GM23338 (cell line): ENCODE measurements at regions not wholly inside any gene's neighbourhood (a gene's known extent, or its start where the extent isn't known, plus 50 kb on each side); places are given as distances from the start of the nearest gene placed in this dataset.

Experiments
- ATAC-seq: fragments of 200-7000 bp; cut with Tn5 transposase; 3 replicates; pipeline ENCODE4 v1.9.1; 2020
- DNase-seq: peaks from one replicate; pipeline ENCODE4 v3.0.0-alpha.2; 2015; ENCODE audit warnings: low spot score
- H2AFZ ChIP-seq: fragments of 200-600 bp; sonication (generic); 2 replicates; pipeline ENCODE4 v1.8.0; 2016; ENCODE audit warnings: antibody characterized with exemption, mild to moderate bottlenecking, moderate library complexity
- H3F3A ChIP-seq: fragments of 200-600 bp; sonication (generic); replicated peaks from 2 replicates; pipeline ENCODE4 v1.8.0; 2017; ENCODE audit warnings: antibody characterized with exemption, mixed run types, low read depth
- H3K27ac ChIP-seq: fragments of 200-600 bp; sonication (generic); 2 replicates; pipeline ENCODE4 v1.6.1; 2016; ENCODE audit warnings: low read depth
- H3K27me3 ChIP-seq: fragments of 200-600 bp; sonication (generic); 2 replicates; pipeline ENCODE4 v1.8.0; 2016; ENCODE audit warnings: mild to moderate bottlenecking, mixed run types, moderate library complexity; ENCODE audit not compliant: insufficient read depth
- H3K36me3 ChIP-seq: fragments of 200-600 bp; sonication (generic); 2 replicates; pipeline ENCODE4 v1.8.0; 2016; ENCODE audit warnings: mild to moderate bottlenecking; ENCODE audit not compliant: insufficient read depth
- H3K4me1 ChIP-seq: fragments of 200-600 bp; sonication (generic); 2 replicates; pipeline ENCODE4 v1.8.0; 2016; ENCODE audit warnings: mild to moderate bottlenecking, moderate library complexity; ENCODE audit not compliant: insufficient read depth
- H3K4me2 ChIP-seq: fragments of 200-600 bp; sonication (generic); 2 replicates; pipeline ENCODE4 v1.7.1; 2017; ENCODE audit warnings: mixed run types
- H3K4me3 ChIP-seq: fragments of 200-600 bp; sonication (generic); 2 replicates; pipeline ENCODE4 v1.6.1; 2016; ENCODE audit warnings: mixed run types
- H3K79me2 ChIP-seq: fragments of 200-600 bp; sonication (generic); replicated peaks from 2 replicates; pipeline ENCODE4 v1.8.0; 2017; ENCODE audit warnings: mild to moderate bottlenecking; ENCODE audit not compliant: insufficient read depth
- H3K9me2 ChIP-seq: fragments of 200-600 bp; sonication (generic); 2 replicates; pipeline ENCODE4 v1.8.0; 2017; ENCODE audit not compliant: insufficient read depth
- H4K20me1 ChIP-seq: fragments of 200-600 bp; sonication (generic); replicated peaks from 2 replicates; pipeline ENCODE4 v1.8.0; 2017; ENCODE audit warnings: mild to moderate bottlenecking; ENCODE audit not compliant: insufficient read depth
- H3K27ac Mint-ChIP-seq: 2 replicates; pipeline ENCODE4 v1.8.0; 2020; ENCODE audit warnings: inconsistent platforms, mild to moderate bottlenecking, moderate library complexity, mixed read lengths
- H3K27me3 Mint-ChIP-seq: 3 replicates; pipeline ENCODE4 v1.8.0; 2022; ENCODE audit warnings: low read depth, mild to moderate bottlenecking, moderate library complexity, mixed read lengths, inconsistent platforms; ENCODE audit not compliant: insufficient read depth, poor library complexity
- H3K36me3 Mint-ChIP-seq: 3 replicates; pipeline ENCODE4 v1.8.0; 2021; ENCODE audit warnings: low read depth, mild to moderate bottlenecking, inconsistent platforms, moderate library complexity, mixed read lengths
- H3K4me1 Mint-ChIP-seq: 3 replicates; pipeline ENCODE4 v1.8.0; 2020; ENCODE audit warnings: mild to moderate bottlenecking, inconsistent platforms, mixed read lengths
- H3K4me3 Mint-ChIP-seq: 3 replicates; pipeline ENCODE4 v1.8.0; 2021; ENCODE audit warnings: moderate library complexity, mild to moderate bottlenecking, inconsistent platforms, mixed read lengths
- H3K9me3 Mint-ChIP-seq: 3 replicates; pipeline ENCODE4 v1.8.0; 2020; ENCODE audit warnings: moderate library complexity, mild to moderate bottlenecking, inconsistent platforms, mixed read lengths
- CREB1 ChIP-seq: fragments of 250-450 bp; sonication (Bioruptor Pico); IDR thresholded peaks from 2 replicates; pipeline ENCODE4 v1.5.0; 2020; ENCODE audit warnings: low read depth, mild to moderate bottlenecking, moderate library complexity
- EZH2 ChIP-seq: fragments of 200-600 bp; sonication (generic); IDR thresholded peaks from one replicate; pipeline ENCODE4 v1.8.0; 2017; ENCODE audit warnings: antibody characterized with exemption, mild to moderate bottlenecking, low read depth; ENCODE audit not compliant: unreplicated experiment
- JUNB ChIP-seq: IDR thresholded peaks from one replicate; pipeline ENCODE4 v1.6.1; 2016; ENCODE audit warnings: antibody characterized with exemption; ENCODE audit not compliant: unreplicated experiment
- POLR2AphosphoS5 ChIP-seq: IDR thresholded peaks from 2 replicates; pipeline ENCODE4 v1.6.1; 2016; ENCODE audit warnings: antibody characterized with exemption, low read depth
- ZNF114 ChIP-seq: fragments of 250-450 bp; sonication (Bioruptor Pico); IDR thresholded peaks from 2 replicates; pipeline ENCODE4 v1.5.0; 2020; ENCODE audit warnings: mild to moderate bottlenecking, moderate library complexity
- ZNF331 ChIP-seq: fragments of 250-450 bp; sonication (Bioruptor Pico); IDR thresholded peaks from 2 replicates; pipeline ENCODE4 v1.5.0; 2020; ENCODE audit warnings: low read depth, mild to moderate bottlenecking, moderate library complexity
- TF ChIP-seq, protein P1 (sequence below), 2 experiments: fragments of 200-600 bp in 1 of 2; sonication (generic) in 1 of 2; conservative IDR thresholded peaks; 2 replicates each; pipeline versions ENCODE4 v1.5.1 to v1.6.1; 2016 to 2017; ENCODE audit warnings: antibody characterized with exemption in 2 of 2, low read depth in 2 of 2, mild to moderate bottlenecking in 2 of 2, moderate library complexity in 1 of 2
- TF ChIP-seq, protein P2 (sequence below): IDR thresholded peaks from 2 replicates; pipeline ENCODE4 v1.6.1; 2016; ENCODE audit warnings: antibody characterized with exemption
- TF ChIP-seq, protein P3 (sequence below): IDR thresholded peaks from one replicate; pipeline ENCODE4 v1.6.1; 2018; ENCODE audit warnings: antibody characterized with exemption; ENCODE audit not compliant: unreplicated experiment

DNA sequence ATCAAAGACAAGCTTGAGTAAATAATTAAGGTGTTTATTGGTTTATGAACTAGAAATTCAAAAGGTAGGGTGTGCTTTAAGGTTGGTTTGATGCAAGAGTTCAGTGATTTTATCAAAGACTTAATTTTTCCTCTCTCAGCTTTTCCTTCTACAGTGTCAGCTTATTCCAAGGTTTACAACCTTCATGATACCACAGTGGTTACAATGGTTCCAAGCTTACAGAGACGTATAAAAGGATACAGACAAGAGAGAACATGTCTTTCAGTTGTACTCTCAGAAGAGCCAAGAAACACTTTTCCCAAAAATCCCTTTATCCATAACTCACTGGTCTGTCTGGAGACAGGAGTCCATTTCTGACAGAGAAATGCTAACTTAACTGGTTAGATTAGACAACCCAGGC, 93.5 kb upstream of the LOC128125822 start:
- Histone ChIP-seq H3K36me3 (no peaks in the 10 kb centered on the region), H3K4me1 (no peaks in the 10 kb centered on the region), H4K20me1 (no peaks in the 10 kb centered on the region), H3K9me2 (no peaks in the 10 kb centered on the region), H3K79me2 (no peaks in the 10 kb centered on the region), H3K27ac (no peak overlapping the region), H3K4me2 (no peak overlapping the region), H3F3A (no peaks in the 10 kb centered on the region), H3K27me3 (no peaks in the 10 kb centered on the region), H2AFZ (no peak overlapping the region; the same call in 1 of the 2 replicates), H3K4me3 (no peak overlapping the region)
- Mint-ChIP-seq H3K4me1 (peaks cover 5% of the 10 kb centered on the region), H3K27me3 (no peaks in the 10 kb centered on the region), H3K36me3 (no peaks in the 10 kb centered on the region), H3K27ac (no peak overlapping the region), H3K4me3 (no peak overlapping the region), H3K9me3 (peaks cover 7% of the 10 kb centered on the region; the same call in 2 of the 3 replicates)
- TF ChIP-seq, protein P1, sequence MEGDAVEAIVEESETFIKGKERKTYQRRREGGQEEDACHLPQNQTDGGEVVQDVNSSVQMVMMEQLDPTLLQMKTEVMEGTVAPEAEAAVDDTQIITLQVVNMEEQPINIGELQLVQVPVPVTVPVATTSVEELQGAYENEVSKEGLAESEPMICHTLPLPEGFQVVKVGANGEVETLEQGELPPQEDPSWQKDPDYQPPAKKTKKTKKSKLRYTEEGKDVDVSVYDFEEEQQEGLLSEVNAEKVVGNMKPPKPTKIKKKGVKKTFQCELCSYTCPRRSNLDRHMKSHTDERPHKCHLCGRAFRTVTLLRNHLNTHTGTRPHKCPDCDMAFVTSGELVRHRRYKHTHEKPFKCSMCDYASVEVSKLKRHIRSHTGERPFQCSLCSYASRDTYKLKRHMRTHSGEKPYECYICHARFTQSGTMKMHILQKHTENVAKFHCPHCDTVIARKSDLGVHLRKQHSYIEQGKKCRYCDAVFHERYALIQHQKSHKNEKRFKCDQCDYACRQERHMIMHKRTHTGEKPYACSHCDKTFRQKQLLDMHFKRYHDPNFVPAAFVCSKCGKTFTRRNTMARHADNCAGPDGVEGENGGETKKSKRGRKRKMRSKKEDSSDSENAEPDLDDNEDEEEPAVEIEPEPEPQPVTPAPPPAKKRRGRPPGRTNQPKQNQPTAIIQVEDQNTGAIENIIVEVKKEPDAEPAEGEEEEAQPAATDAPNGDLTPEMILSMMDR (conservative IDR thresholded peaks at IDR 0.05; ENCODE audit: low read depth in 2 of 2): no peak
- ATAC-seq (no peak), DNase-seq (no peak)

DNA sequence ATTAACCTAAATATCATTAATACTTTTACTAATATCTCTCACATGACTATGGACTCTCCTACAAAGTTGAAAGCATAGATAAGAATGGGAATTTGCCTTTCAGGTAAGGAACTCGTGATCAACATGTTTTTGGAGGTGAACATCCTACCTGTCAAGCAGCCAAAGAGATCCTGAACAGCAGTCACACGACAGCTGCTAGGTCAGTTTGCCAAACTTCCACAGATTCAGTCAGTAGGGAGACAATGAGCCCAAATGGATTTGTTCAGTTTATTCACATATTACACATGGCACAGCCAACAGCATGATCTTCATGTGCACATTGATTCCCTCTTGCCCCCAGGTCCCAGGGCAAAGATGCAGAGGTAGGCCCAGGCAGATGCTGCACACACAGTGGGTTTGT, 86.1 kb upstream of the LOC128125822 start:
- no peaks in the 10 kb centered on the region for H3K4me1 Mint-ChIP-seq
- no peak overlapping the region for H3K4me3 ChIP-seq
- H3K4me3 Mint-ChIP-seq: no peak overlapping the region
- no peaks in the 10 kb centered on the region for H3K79me2 ChIP-seq
- no peak overlapping the region for H3K27ac Mint-ChIP-seq
- no peaks in the 10 kb centered on the region for H3K27me3 Mint-ChIP-seq
- no peak for TF ChIP-seq CREB1 (CRISPR knock-in tag)
- TF ChIP-seq, protein P1 (conservative IDR thresholded peaks at IDR 0.05; ENCODE audit: low read depth in 2 of 2): no peak
- TF ChIP-seq, protein P2, sequence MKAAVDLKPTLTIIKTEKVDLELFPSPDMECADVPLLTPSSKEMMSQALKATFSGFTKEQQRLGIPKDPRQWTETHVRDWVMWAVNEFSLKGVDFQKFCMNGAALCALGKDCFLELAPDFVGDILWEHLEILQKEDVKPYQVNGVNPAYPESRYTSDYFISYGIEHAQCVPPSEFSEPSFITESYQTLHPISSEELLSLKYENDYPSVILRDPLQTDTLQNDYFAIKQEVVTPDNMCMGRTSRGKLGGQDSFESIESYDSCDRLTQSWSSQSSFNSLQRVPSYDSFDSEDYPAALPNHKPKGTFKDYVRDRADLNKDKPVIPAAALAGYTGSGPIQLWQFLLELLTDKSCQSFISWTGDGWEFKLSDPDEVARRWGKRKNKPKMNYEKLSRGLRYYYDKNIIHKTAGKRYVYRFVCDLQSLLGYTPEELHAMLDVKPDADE: no peak
- TF ChIP-seq ZNF331 (CRISPR knock-in tag): no peak
- no peak for TF ChIP-seq ZNF114 (CRISPR knock-in tag)
- TF ChIP-seq POLR2AphosphoS5: no peak
- TF ChIP-seq, protein P3, sequence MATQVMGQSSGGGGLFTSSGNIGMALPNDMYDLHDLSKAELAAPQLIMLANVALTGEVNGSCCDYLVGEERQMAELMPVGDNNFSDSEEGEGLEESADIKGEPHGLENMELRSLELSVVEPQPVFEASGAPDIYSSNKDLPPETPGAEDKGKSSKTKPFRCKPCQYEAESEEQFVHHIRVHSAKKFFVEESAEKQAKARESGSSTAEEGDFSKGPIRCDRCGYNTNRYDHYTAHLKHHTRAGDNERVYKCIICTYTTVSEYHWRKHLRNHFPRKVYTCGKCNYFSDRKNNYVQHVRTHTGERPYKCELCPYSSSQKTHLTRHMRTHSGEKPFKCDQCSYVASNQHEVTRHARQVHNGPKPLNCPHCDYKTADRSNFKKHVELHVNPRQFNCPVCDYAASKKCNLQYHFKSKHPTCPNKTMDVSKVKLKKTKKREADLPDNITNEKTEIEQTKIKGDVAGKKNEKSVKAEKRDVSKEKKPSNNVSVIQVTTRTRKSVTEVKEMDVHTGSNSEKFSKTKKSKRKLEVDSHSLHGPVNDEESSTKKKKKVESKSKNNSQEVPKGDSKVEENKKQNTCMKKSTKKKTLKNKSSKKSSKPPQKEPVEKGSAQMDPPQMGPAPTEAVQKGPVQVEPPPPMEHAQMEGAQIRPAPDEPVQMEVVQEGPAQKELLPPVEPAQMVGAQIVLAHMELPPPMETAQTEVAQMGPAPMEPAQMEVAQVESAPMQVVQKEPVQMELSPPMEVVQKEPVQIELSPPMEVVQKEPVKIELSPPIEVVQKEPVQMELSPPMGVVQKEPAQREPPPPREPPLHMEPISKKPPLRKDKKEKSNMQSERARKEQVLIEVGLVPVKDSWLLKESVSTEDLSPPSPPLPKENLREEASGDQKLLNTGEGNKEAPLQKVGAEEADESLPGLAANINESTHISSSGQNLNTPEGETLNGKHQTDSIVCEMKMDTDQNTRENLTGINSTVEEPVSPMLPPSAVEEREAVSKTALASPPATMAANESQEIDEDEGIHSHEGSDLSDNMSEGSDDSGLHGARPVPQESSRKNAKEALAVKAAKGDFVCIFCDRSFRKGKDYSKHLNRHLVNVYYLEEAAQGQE: no peak
- TF ChIP-seq EZH2: no peak
- TF ChIP-seq JUNB: no peak
- no peak overlapping the region for H2AFZ ChIP-seq
- no peak overlapping the region for H3K4me2 ChIP-seq
- no peak for ATAC-seq
- no peaks in the 10 kb centered on the region for H3K9me2 ChIP-seq
- H3K4me1 ChIP-seq: no peaks in the 10 kb centered on the region
- peaks cover 20% of the 10 kb centered on the region for H3K9me3 Mint-ChIP-seq
- no peak overlapping the region for H3K27ac ChIP-seq
- no peaks in the 10 kb centered on the region for H4K20me1 ChIP-seq
- H3K36me3 ChIP-seq: no peaks in the 10 kb centered on the region
- H3K27me3 ChIP-seq: no peaks in the 10 kb centered on the region
- H3F3A ChIP-seq: no peaks in the 10 kb centered on the region
- H3K36me3 Mint-ChIP-seq: no peaks in the 10 kb centered on the region; the same call in 2 of the 3 replicates
- no peak for DNase-seq
